ENCODE measurements at regions not wholly inside any gene's neighbourhood (a gene's known extent, or its start where the extent isn't known, plus 50 kb on each side); places are given as distances from the start of the nearest gene placed in this dataset.

DNA sequence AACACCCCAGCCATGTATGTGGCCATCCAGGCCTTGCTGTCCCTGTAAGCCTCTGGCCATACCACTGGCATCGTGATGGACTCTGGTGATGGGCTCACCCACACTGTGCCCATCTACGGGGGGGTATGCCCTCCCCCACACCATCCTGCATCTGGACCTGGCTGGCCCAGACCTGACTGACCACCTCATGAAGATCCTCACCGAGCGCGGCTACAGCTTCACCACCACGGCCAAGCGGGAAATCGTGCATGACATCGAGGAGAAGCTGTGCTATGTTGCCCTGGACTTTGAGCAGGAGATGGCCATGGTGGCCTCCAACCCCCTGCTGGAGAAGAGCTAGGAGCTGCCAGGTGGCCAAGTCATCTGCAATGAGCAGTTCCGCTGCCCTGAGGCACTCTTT lies 80.4 kb upstream of the ZCCHC2 start:
- no peak for DNase-seq

DNA sequence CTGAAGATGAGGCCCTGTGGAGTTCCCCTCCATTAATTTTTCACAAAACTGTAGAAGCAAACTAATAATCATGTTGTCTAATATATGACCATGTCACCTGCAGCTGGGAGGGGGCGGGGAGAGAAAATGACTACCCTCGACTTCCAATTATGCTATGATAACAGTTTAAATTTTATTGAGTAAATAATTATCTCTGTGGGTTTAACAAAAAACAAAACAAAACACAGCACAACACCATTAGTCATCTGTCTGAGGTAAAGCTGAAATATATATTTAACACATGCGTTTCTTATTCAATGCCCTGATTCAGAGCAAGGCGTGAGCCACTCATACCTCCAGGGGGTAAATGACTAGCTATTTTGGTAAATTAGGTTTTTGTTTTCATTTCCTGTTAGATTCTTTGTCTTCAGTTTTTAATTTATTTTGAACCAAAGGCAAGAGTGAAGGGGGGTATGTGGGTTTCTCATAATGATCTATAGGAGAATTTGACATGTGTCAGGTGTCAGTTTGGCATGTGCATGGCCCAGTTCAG lies 77.4 kb upstream of the ZCCHC2 start:
- no peak for DNase-seq

GRCh38 chr18:62446511-62446910 lies 76.3 kb upstream of the ZCCHC2 start:
- DNase-seq = no peak

DNA sequence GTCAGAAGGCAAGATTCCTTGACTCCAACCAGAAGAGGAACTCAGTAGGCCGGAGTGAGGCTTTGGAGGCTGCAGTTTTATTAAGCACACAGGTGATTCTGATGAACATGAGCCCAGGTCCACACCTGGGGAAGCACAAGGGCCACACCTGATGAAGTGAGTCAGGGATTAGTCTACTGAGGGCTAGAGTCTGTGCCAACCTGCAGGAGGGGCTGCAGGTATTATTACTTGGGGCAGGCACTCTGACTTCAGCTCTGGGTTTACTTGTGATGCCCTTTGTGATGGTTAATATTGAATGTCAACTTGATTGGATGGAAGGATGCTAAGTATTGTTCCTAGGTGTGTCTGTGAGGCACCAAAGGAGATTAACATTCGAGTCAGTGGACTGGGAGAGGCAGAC lies 75.2 kb upstream of the ZCCHC2 start:
- DNase-seq = no peak

DNA sequence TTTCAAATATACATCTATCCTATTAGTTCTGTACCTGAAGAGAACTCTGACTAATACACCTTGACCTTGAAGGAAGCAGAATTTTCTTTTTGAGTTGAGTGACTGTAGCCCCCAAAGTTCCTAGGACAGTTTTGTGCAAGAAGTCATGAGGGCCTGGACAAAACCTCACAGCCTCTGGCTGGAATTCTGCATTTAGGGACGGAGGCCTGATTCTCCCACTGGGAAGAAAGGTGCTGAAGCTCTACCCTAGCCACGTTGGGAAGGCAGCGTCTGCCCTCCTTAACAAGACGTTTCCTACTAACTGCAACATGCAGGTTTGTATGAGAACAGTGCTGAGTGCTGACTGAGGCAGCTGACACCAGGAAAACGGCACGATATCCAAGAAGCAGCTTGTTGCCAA lies 74.4 kb upstream of the ZCCHC2 start:
- no peak for DNase-seq

- no peak for DNase-seq
Observed at GRCh38 chr18:62449490-62450104, 73.2 kb upstream of the ZCCHC2 start.

GRCh38 chr18:62450175-62450545 lies 72.7 kb upstream of the ZCCHC2 start:
- DNase-seq = no peak

DNA sequence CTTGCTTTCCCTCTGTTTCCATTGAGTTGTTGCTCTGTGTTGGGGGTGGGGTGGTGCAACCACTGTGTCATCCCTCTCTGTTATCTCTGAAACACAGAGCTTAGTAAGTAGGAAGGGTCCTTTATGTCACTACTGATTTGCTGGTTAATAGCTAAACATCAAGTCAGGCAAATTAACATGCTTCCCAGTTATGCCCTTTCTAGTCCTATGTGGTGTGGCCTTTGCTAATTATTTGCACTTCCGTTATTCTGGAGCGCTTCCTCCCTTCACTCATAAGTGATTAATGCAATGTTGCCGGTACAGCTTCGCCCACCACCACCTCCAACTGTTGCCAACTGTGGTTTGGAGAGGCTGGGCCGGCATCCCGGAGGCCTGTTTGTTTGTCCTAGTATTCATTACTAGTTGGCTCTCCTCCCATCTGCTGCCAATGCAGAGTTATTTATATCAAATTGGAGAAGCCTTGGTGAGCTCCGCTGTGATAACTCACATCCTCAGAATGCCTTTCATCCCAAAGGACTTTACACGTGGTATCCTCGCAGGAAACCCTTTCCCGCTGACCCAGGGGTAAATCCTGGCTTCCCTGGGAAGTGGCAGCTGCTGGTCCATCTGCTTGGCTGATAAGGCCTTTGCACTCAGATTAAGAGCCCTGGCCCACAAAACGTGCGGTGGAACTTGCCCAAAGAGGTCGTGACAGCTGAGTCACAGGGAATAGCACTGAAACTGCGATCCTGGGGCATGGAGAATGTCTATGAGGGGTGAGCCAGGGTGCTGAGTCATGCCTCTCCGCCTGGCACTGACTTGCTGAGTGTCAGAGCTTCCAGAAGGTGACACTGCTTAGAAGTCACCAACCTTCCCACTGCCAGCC lies 72.0 kb upstream of the ZCCHC2 start:
- peak; percentile 86 to 95 (median 92) for DNase-seq

DNA sequence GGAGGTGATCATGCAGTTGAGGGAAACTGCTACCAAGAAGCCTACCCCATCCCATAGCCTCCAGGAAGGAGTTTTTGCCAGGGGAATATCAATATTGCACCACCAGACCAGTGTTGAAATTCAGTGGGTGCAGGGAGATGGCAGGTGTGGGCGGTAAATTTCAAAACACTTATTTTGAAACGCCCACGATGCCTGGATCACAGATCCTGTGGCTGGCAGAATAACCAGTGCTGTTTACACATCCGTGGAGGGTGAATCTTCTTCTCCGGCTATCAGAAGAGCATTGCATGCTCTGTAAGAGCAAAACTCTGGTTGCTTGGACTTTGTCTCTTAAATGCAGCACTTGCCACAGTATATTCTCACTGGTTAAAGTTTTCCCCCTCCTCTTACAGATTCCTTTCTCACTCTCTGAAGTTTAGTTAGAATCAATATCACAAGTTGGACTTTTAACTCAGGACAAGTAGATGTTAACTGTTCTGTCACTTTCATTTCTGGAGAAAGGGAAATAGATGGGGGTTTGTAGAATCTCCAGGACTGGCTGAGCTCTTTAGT lies 70.5 kb upstream of the ZCCHC2 start:
- peak; percentile 87 to 96 (median 91) for DNase-seq

DNA sequence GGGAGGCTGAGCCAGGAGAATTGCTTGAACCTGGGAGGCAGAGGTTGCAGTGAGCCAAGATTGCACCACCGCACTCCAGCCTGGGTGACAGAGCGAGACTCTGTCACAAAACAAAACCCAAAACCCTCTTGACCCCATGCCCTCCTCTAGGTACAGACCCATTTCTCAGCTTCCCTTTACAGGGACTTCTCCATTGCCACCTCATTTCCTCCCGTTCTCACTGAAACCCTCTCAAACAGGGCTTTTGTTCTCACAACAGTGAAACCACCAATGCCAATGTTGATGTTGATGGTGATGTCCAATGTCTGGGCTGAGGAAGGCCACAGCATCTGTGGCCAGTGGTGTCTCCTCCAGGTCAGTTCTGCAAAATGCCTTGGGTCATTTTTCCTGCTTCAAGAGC lies 69.0 kb upstream of the ZCCHC2 start:
- DNase-seq = peak; percentile 11 to 56 (median 42)

GRCh38 chr18:62454527-62454926 lies 68.3 kb upstream of the ZCCHC2 start:
- DNase-seq = no peak

- no peak for DNase-seq
Observed at GRCh38 chr18:62455222-62455621, 67.6 kb upstream of the ZCCHC2 start.

GRCh38 chr18:62457877-62458276 lies 64.9 kb upstream of the ZCCHC2 start:
- no peak for DNase-seq

GRCh38 chr18:62458346-62458745 lies 64.5 kb upstream of the ZCCHC2 start:
- DNase-seq = no peak

GRCh38 chr18:62458868-62459716 lies 63.7 kb upstream of the ZCCHC2 start:
- no peak for DNase-seq

GRCh38 chr18:62460851-62461300 lies 61.9 kb upstream of the ZCCHC2 start:
- DNase-seq = peak; percentile 62 to 83 (median 78)

- no peak for DNase-seq
Observed at GRCh38 chr18:62461591-62461990, 61.2 kb upstream of the ZCCHC2 start.

DNA sequence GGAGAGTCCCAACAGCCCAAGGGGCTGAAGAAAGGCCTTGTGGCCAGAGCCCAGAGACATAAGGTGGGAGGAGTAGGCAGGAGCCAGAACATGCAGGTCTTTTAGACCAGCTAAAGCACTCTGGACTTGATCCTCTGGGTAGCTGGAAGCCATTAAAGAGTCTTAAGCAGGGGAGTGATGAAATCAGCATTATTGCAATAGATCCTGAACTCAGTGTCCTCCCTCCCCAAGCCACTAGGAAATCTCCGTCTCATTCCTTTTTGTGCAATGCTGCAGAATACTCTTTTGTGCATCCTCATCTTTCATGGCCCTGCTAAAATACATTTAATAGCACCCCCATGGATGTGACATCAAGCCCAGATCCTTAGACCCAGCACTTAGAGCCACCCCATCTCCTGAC lies 58.6 kb upstream of the ZCCHC2 start:
- DNase-seq = peak in 3 of 4 experiments; percentile 36 to 57 (median 39)

DNA sequence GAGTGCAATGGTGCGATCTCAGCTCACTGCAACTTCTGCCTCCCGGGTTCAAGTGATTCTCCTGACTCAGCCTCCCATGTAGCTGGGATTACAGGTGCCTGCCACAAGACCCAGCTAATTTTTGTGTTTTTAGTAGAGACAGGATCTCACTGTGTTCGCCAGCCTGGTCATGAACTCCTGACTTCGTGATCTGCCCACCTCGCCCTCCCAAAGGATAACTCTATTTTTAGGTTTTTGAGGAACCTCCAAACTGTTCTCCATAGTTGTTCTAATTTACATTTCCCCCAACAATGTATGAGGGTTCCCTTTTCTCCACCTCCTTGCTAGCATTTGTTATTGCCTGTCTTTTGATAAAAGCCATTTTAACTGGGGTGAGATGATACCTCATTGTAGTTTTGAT lies 53.7 kb upstream of the ZCCHC2 start:
- DNase-seq = peak in 2 of 4 experiments; percentile 32 to 70
